Colonic mucosa (tissue), 4 donors: ENCODE measurements at regions not wholly inside any gene's neighbourhood (a gene's known extent, or its start where the extent isn't known, plus 50 kb on each side); places are given as distances from the start of the nearest gene placed in this dataset.

Experiments
- DNase-seq: peaks from one replicate; pipeline ENCODE4 v3.0.0-alpha.2; 2020
- H3K27ac ChIP-seq: fragments of 200-600 bp; one replicate; pipeline ENCODE4 v1.8.0; 2021
- H3K27me3 ChIP-seq: fragments of 200-600 bp; one replicate; pipeline ENCODE4 v1.8.0; 2021
- H3K36me3 ChIP-seq: fragments of 200-600 bp; one replicate; pipeline ENCODE4 v1.8.0; 2021
- H3K4me1 ChIP-seq: fragments of 200-600 bp; one replicate; pipeline ENCODE4 v1.8.0; 2021; ENCODE audit warnings: mild to moderate bottlenecking
- H3K4me3 ChIP-seq: fragments of 200-600 bp; one replicate; pipeline ENCODE4 v1.8.0; 2021
- H3K9ac ChIP-seq, 2 donors: one replicate each; pipeline ENCODE4 v1.7.0; 2013; ENCODE audit warnings: control low read depth in 2 of 2, low read depth in 2 of 2, low read length in 2 of 2
- H3K9me3 ChIP-seq: fragments of 200-600 bp; one replicate; pipeline ENCODE4 v1.8.0; 2021
- intact Hi-C: fragments of 100-400 bp; cut with DNase I; formaldehyde crosslinking; loops from one replicate; pipeline ENCODE4 v1.14.1; 2022
- TF ChIP-seq, protein P1 (sequence below): fragments of 200-600 bp; IDR thresholded peaks from one replicate; pipeline ENCODE4 v1.8.0; 2022; ENCODE audit warnings: antibody characterized with exemption, mild to moderate bottlenecking
- donor health status: healthy.
- donor health status: DM: no; HTN: no; CAD: no.
- donor health status: DM: no; HTN: no; CAD: no.

DNA sequence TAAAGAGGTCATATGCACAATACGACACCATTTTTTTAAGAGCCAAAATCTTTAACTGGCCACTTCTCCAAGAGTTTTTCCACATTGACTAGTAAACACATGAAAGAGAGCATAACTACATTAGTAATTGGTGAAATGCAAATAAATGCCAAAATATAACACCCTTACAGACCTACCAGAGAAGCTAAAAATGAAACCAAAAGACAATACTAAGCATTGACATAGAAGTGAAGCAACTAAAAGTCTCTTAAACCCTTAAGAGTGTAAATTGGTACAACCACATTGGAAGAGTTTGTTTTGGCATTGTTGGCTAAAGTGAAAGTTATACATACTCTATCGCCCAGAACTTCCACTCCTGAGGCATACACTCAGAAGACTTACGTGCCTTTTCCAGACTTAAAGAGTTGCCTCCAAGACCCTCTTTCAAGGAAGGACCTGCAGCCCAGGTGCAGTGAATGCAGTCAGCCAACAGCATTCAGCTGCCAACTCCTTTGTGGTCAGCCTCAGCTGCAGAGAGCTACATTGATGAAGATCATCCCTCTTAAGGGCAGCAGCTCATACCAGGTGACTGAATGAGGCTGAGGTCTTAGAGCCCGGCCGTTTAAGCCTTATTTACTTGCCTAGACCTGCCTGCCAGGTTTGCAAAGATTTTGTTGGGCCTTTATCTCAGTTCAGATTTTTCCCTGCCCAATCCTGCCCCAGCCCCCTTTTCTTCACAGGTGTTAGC lies 839.1 kb upstream of the ADGRL2 start:
- H3K27ac ChIP-seq: no peak overlapping the region
- no peaks in the 10 kb centered on the region for H3K27me3 ChIP-seq
- intact Hi-C loops: no loop called here
- H3K9me3 ChIP-seq: no peaks in the 10 kb centered on the region
- H3K36me3 ChIP-seq: no peaks in the 10 kb centered on the region
- H3K9ac ChIP-seq: no peak overlapping the region
- no peak for DNase-seq
- TF ChIP-seq, protein P1, sequence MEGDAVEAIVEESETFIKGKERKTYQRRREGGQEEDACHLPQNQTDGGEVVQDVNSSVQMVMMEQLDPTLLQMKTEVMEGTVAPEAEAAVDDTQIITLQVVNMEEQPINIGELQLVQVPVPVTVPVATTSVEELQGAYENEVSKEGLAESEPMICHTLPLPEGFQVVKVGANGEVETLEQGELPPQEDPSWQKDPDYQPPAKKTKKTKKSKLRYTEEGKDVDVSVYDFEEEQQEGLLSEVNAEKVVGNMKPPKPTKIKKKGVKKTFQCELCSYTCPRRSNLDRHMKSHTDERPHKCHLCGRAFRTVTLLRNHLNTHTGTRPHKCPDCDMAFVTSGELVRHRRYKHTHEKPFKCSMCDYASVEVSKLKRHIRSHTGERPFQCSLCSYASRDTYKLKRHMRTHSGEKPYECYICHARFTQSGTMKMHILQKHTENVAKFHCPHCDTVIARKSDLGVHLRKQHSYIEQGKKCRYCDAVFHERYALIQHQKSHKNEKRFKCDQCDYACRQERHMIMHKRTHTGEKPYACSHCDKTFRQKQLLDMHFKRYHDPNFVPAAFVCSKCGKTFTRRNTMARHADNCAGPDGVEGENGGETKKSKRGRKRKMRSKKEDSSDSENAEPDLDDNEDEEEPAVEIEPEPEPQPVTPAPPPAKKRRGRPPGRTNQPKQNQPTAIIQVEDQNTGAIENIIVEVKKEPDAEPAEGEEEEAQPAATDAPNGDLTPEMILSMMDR: no peak
- no peak overlapping the region for H3K4me3 ChIP-seq
- no peaks in the 10 kb centered on the region for H3K4me1 ChIP-seq

- H3K4me3 ChIP-seq: no peak overlapping the region
- TF ChIP-seq, protein P1: no peak
- intact Hi-C loops: no loop called here
- no peaks in the 10 kb centered on the region for H3K4me1 ChIP-seq
- no peaks in the 10 kb centered on the region for H3K27me3 ChIP-seq
- H3K9me3 ChIP-seq: no peaks in the 10 kb centered on the region
- no peaks in the 10 kb centered on the region for H3K36me3 ChIP-seq
- DNase-seq: no peak
- no peak overlapping the region for H3K9ac ChIP-seq
- no peak overlapping the region for H3K27ac ChIP-seq
Observed at GRCh38 chr1:80933346-80933745, 867.4 kb upstream of the ADGRL2 start.

- Histone ChIP-seq H3K9ac (no peak overlapping the region), H3K9me3 (no peaks in the 10 kb centered on the region), H3K4me3 (no peak overlapping the region), H3K27me3 (no peaks in the 10 kb centered on the region), H3K4me1 (no peaks in the 10 kb centered on the region), H3K36me3 (no peaks in the 10 kb centered on the region), H3K27ac (no peak overlapping the region)
- intact Hi-C loops: no loop called here
- DNase-seq: no peak
- TF ChIP-seq, protein P1: no peak
Observed at GRCh38 chr1:80931178-80931577, 869.6 kb upstream of the ADGRL2 start.

DNA sequence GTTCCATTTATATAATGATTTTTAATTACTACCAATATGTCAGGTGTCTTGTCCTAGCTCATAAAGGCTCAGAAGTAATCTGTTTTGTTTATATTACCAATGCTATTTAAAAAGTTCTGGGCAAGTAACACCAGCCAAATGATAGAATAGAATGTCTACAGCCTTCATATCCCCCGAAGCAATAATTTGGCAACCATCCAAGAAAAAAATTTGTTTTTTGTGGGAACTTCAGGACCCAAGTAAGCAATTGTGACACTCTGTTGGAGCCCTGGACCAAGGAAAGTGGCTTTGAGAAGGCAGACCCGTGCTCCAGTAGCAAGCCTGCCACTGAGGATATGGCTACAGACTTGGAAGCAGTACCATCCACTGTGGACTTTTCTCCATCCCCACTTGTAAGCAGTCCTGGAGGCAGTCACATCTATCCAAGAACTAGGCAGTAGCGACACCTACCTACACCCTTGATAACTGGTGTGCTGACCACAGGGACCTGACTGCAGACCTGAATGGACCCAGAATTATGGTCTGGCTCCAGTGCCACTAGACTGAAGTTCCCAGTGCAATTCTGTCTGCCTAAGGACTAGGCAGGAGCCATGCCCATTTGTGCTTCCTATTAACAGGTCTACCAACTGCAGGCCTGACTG lies 870.7 kb upstream of the ADGRL2 start:
- TF ChIP-seq, protein P1: no peak
- Histone ChIP-seq H3K36me3 (no peaks in the 10 kb centered on the region), H3K4me1 (no peaks in the 10 kb centered on the region), H3K4me3 (no peak overlapping the region), H3K9ac (no peak overlapping the region), H3K27ac (no peak overlapping the region), H3K27me3 (no peaks in the 10 kb centered on the region), H3K9me3 (no peaks in the 10 kb centered on the region)
- DNase-seq: no peak
- intact Hi-C loops: no loop called here

DNA sequence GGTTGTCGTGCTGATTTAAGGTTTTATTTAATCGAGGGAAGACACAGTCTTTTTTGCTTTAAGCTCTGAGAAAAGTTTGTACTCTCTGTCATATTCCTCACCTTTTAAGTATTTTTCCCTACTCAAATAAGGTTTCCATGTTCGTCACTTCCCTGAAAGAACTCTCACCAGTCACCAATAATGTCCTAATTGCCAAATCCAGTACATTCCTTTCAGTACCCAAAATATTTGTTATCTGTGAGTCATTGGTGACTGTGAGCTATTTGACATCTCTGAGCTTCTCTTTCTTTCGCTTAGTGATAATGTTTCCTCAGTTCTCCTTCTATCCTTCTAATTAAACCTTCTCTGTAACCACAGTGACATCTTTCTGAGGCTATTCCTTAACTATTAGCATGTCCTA lies 874.2 kb upstream of the ADGRL2 start:
- no peak overlapping the region for H3K27ac ChIP-seq
- H3K9me3 ChIP-seq: no peaks in the 10 kb centered on the region
- H3K4me1 ChIP-seq: no peaks in the 10 kb centered on the region
- H3K27me3 ChIP-seq: no peaks in the 10 kb centered on the region
- TF ChIP-seq, protein P1: no peak
- H3K9ac ChIP-seq: no peak overlapping the region
- no peaks in the 10 kb centered on the region for H3K36me3 ChIP-seq
- DNase-seq: no peak
- intact Hi-C loops: no loop called here
- H3K4me3 ChIP-seq: no peak overlapping the region
